GM18858 (cell line): ENCODE measurements at regions not wholly inside any gene's neighbourhood (a gene's known extent, or its start where the extent isn't known, plus 50 kb on each side); places are given as distances from the start of the nearest gene placed in this dataset.

Experiments used
- ATAC-seq: cut with Tn5 transposase; IDR thresholded peaks from one replicate; pipeline ENCODE4 v1.9.1; 2021; ENCODE audit not compliant: unreplicated experiment

- peak; percentile 92 for ATAC-seq
These were observed 2464.6 kb downstream of the PCDH7 start for GRCh38 chr4:33184657-33185290.

GRCh38 chr4:33187035-33187434 lies 2466.9 kb downstream of the PCDH7 start:
- peak; percentile 45 for ATAC-seq

- ATAC-seq = no peak
These were observed 2468.6 kb downstream of the PCDH7 start for GRCh38 chr4:33188733-33189132.

GRCh38 chr4:33189169-33189568 lies 2469.0 kb downstream of the PCDH7 start:
- no peak for ATAC-seq

- ATAC-seq = no peak
These were observed 2472.9 kb downstream of the PCDH7 start for GRCh38 chr4:33193109-33193508.

- ATAC-seq = no peak
These were observed 2480.2 kb downstream of the PCDH7 start for GRCh38 chr4:33200377-33200776.

GRCh38 chr4:33218238-33218637 lies 2498.1 kb downstream of the PCDH7 start:
- ATAC-seq = no peak

GRCh38 chr4:33226133-33226532 lies 2506.0 kb downstream of the PCDH7 start:
- peak; percentile 97 for ATAC-seq

GRCh38 chr4:33226783-33227182 lies 2506.6 kb downstream of the PCDH7 start:
- ATAC-seq = no peak

- ATAC-seq = no peak
These were observed 2534.9 kb downstream of the PCDH7 start for GRCh38 chr4:33255094-33255493.

GRCh38 chr4:33255507-33255906 lies 2535.3 kb downstream of the PCDH7 start:
- ATAC-seq = no peak

GRCh38 chr4:33262824-33263223 lies 2542.7 kb downstream of the PCDH7 start:
- no peak for ATAC-seq

- no peak for ATAC-seq
These were observed 2548.6 kb downstream of the PCDH7 start for GRCh38 chr4:33268776-33269175.

- ATAC-seq = no peak
These were observed 2550.2 kb downstream of the PCDH7 start for GRCh38 chr4:33270403-33270802.

- ATAC-seq = no peak
These were observed 2552.6 kb downstream of the PCDH7 start for GRCh38 chr4:33272722-33273121.

GRCh38 chr4:33283818-33284217 lies 2563.6 kb downstream of the PCDH7 start:
- ATAC-seq = no peak

- no peak for ATAC-seq
These were observed 2576.8 kb downstream of the PCDH7 start for GRCh38 chr4:33296876-33297455.

GRCh38 chr4:33302321-33302720 lies 2582.2 kb downstream of the PCDH7 start:
- ATAC-seq = no peak

GRCh38 chr4:33306131-33306530 lies 2586.0 kb downstream of the PCDH7 start:
- no peak for ATAC-seq

GRCh38 chr4:33316033-33316432 lies 2595.9 kb downstream of the PCDH7 start:
- ATAC-seq = no peak

- ATAC-seq = no peak
These were observed 2596.4 kb downstream of the PCDH7 start for GRCh38 chr4:33316578-33316977.

GRCh38 chr4:33323393-33323792 lies 2603.2 kb downstream of the PCDH7 start:
- ATAC-seq = no peak

- ATAC-seq = no peak
These were observed 2614.2 kb downstream of the PCDH7 start for GRCh38 chr4:33334416-33334815.
